ENCODE measurements at regions not wholly inside any gene's neighbourhood (a gene's known extent, or its start where the extent isn't known, plus 50 kb on each side); places are given as distances from the start of the nearest gene placed in this dataset.

- no peak overlapping the region for H3K4me3 ChIP-seq (ENCODE audit: low read depth, poor library complexity, severe bottlenecking)
- intact Hi-C loops (cut with DNase I; ENCODE audit: low total_unique reads) = no loop called here
- DNase-seq (ENCODE audit: low spot score in 2 of 2) = no peak
- TF ChIP-seq POLR2A (IDR thresholded peaks at IDR 0.05) = no peak
Observed at GRCh38 chr3:154851644-154852043, 228.5 kb upstream of the MME start.

- no peak for DNase-seq (ENCODE audit: low spot score in 2 of 2)
- whole genome bisulfite sequencing, 2 donors = 94% methylated on average over 2 of the region's 2 CpGs
- no peak for TF ChIP-seq POLR2A (IDR thresholded peaks at IDR 0.05)
- TF ChIP-seq CTCF (IDR thresholded peaks at IDR 0.05) = no peak
- intact Hi-C loops (cut with DNase I; ENCODE audit: low total_unique reads) = no loop called here
- H3K4me3 ChIP-seq (ENCODE audit: low read depth, poor library complexity, severe bottlenecking) = no peak overlapping the region
Observed at GRCh38 chr3:154850921-154851320, 229.2 kb upstream of the MME start.

GRCh38 chr3:154849408-154849807 is 230.7 kb upstream of the MME start:
- no peak for TF ChIP-seq CTCF (IDR thresholded peaks at IDR 0.05)
- TF ChIP-seq POLR2A (IDR thresholded peaks at IDR 0.05) = no peak

GRCh38 chr3:154844863-154845262 is 235.3 kb upstream of the MME start:
- TF ChIP-seq POLR2A (IDR thresholded peaks at IDR 0.05) (no peak), CTCF (IDR thresholded peaks at IDR 0.05) (no peak)
- intact Hi-C loops (cut with DNase I; ENCODE audit: low total_unique reads) = no loop called here
- DNase-seq (ENCODE audit: low spot score in 2 of 2) = no peak
- WGBS, 2 donors = 80 to 84% methylated on average over 1 of the region's 1 CpG
- H3K4me3 ChIP-seq (ENCODE audit: low read depth, poor library complexity, severe bottlenecking) = no peak overlapping the region

More at GRCh38 chr3:154849408-154849807, 230.7 kb upstream of the MME start:
- no peak overlapping the region for H3K4me3 ChIP-seq (ENCODE audit: low read depth, poor library complexity, severe bottlenecking)
- intact Hi-C loops (cut with DNase I; ENCODE audit: low total_unique reads) = no loop called here
- no peak for DNase-seq (ENCODE audit: low spot score in 2 of 2)
- 93 to 100% methylated on average over 2 of the region's 2 CpGs for WGBS, 2 donors

GRCh38 chr3:154843647-154844046 is 236.5 kb upstream of the MME start:
- TF ChIP-seq POLR2A (IDR thresholded peaks at IDR 0.05) = no peak
- no peak for TF ChIP-seq CTCF (IDR thresholded peaks at IDR 0.05)
- H3K4me3 ChIP-seq (ENCODE audit: low read depth, poor library complexity, severe bottlenecking) = no peak overlapping the region
- 63 to 73% methylated on average over 1 of the region's 1 CpG for WGBS, 2 donors
- intact Hi-C loops (cut with DNase I; ENCODE audit: low total_unique reads) = no loop called here
- DNase-seq (ENCODE audit: low spot score in 2 of 2) = no peak

- intact Hi-C loops (cut with DNase I; ENCODE audit: low total_unique reads) = no loop called here
Observed at GRCh38 chr3:154842536-154842935, 237.6 kb upstream of the MME start.

More at GRCh38 chr3:154842536-154842935, 237.6 kb upstream of the MME start:
- no peak overlapping the region for H3K4me3 ChIP-seq (ENCODE audit: low read depth, poor library complexity, severe bottlenecking)
- no peak for DNase-seq (ENCODE audit: low spot score in 2 of 2)
- TF ChIP-seq CTCF (IDR thresholded peaks at IDR 0.05) (no peak), POLR2A (IDR thresholded peaks at IDR 0.05) (no peak)
- 79 to 81% methylated on average over 2 of the region's 2 CpGs for WGBS, 2 donors

All from lower leg skin (tissue), 4 donors.